ENCODE measurements at regions not wholly inside any gene's neighbourhood (a gene's known extent, or its start where the extent isn't known, plus 50 kb on each side); places are given as distances from the start of the nearest gene placed in this dataset.
"Not testable (repeated sequence)": the region's sequence is repeated elsewhere in the genome, so short reads cannot be mapped to it uniquely, and the experiment has no call there.

- DNase-seq (ENCODE audit: low read depth, low spot score): no peak
- in situ Hi-C loops (cut with HindIII; ENCODE audit: low pct_unique_long_range_greater_than_20kb, low sequenced_read_pairs) (no loop called here), intact Hi-C loops (cut with micrococcal nuclease; ENCODE audit: unreplicated experiment) (no loop called here)
- H3K9me3 ChIP-seq (ENCODE audit: control insufficient read depth, insufficient read depth, low read depth, low read length): no peaks in the 10 kb centered on the region
- no peaks in the 10 kb centered on the region for H3K4me1 ChIP-seq (ENCODE audit: control insufficient read depth, insufficient read depth, low read length)
- BruUV-seq (replicated peaks): no TSS peak
- no peak for TF ChIP-seq SIN3A (IDR thresholded peaks at IDR 0.05; ENCODE audit: borderline replicate concordance, insufficient read depth, low read depth, low read length)
- TF ChIP-seq REST (IDR thresholded peaks at IDR 0.05; ENCODE audit: insufficient read depth in 1 of 2, low read depth in 2 of 2, low read length in 1 of 2): no peak
- no peak for TF ChIP-seq CTCF (IDR thresholded peaks at IDR 0.05)
- no peak for TF ChIP-seq TCF7L2 (IDR thresholded peaks at IDR 0.05; ENCODE audit: low read depth, low read length)
- ATAC-seq: no peak
- no peaks in the 10 kb centered on the region for H3K36me3 ChIP-seq (ENCODE audit: control insufficient read depth, insufficient read depth, low read length)
- ChIA-PET POLR2A (no interaction called here), CTCF (no interaction called here)
- H3K27ac ChIP-seq (ENCODE audit: low read length): no peak overlapping the region
- H3K27me3 ChIP-seq (ENCODE audit: control insufficient read depth, insufficient read depth, low read length): no peaks in the 10 kb centered on the region
- no peak overlapping the region for H3K4me3 ChIP-seq (ENCODE audit: low read depth in 2 of 2, low read length in 2 of 2)
Measured at GRCh38 chr6:80502871-80503270, 396.4 kb downstream of the BCKDHB start.

GRCh38 chr6:80501636-80502035 is 395.2 kb downstream of the BCKDHB start:
- TF ChIP-seq REST (IDR thresholded peaks at IDR 0.05; ENCODE audit: insufficient read depth in 1 of 2, low read depth in 2 of 2, low read length in 1 of 2): no peak
- H3K4me3 ChIP-seq (ENCODE audit: low read depth in 2 of 2, low read length in 2 of 2): no peak overlapping the region
- ChIA-PET POLR2A (no interaction called here), CTCF (no interaction called here)
- ATAC-seq: no peak
- H3K36me3 ChIP-seq (ENCODE audit: control insufficient read depth, insufficient read depth, low read length): no peaks in the 10 kb centered on the region
- intact Hi-C loops (cut with micrococcal nuclease; ENCODE audit: unreplicated experiment): no loop called here
- no peaks in the 10 kb centered on the region for H3K4me1 ChIP-seq (ENCODE audit: control insufficient read depth, insufficient read depth, low read length)
- H3K27me3 ChIP-seq (ENCODE audit: control insufficient read depth, insufficient read depth, low read length): no peaks in the 10 kb centered on the region
- no peak for DNase-seq (ENCODE audit: low read depth, low spot score)
- no TSS peak for BruUV-seq (replicated peaks)
- no peak overlapping the region for H3K27ac ChIP-seq (ENCODE audit: low read length)
- H3K9me3 ChIP-seq (ENCODE audit: control insufficient read depth, insufficient read depth, low read depth, low read length): no peaks in the 10 kb centered on the region
- in situ Hi-C loops (cut with HindIII; ENCODE audit: low pct_unique_long_range_greater_than_20kb, low sequenced_read_pairs): no loop called here

GRCh38 chr6:80497696-80498486 is 391.4 kb downstream of the BCKDHB start:
- H3K27ac ChIP-seq (ENCODE audit: low read length); CTCF ChIA-PET; H3K36me3 ChIP-seq (ENCODE audit: control insufficient read depth, insufficient read depth, low read length); H3K4me3 ChIP-seq (ENCODE audit: low read depth in 2 of 2, low read length in 2 of 2); BruUV-seq (replicated peaks); intact Hi-C loops (cut with micrococcal nuclease; ENCODE audit: unreplicated experiment); H3K27me3 ChIP-seq (ENCODE audit: control insufficient read depth, insufficient read depth, low read length); H3K9me3 ChIP-seq (ENCODE audit: control insufficient read depth, insufficient read depth, low read depth, low read length); H3K4me1 ChIP-seq (ENCODE audit: control insufficient read depth, insufficient read depth, low read length); in situ Hi-C loops (cut with HindIII; ENCODE audit: low pct_unique_long_range_greater_than_20kb, low sequenced_read_pairs); DNase-seq (ENCODE audit: low read depth, low spot score); ATAC-seq; POLR2A ChIA-PET: not testable (repeated sequence)
